Ovary (tissue), 3 donors: ENCODE measurements at regions not wholly inside any gene's neighbourhood (a gene's known extent, or its start where the extent isn't known, plus 50 kb on each side); places are given as distances from the start of the nearest gene placed in this dataset.

Source experiments
- POLR2A ChIP-seq: fragments of 450-650 bp; IDR thresholded peaks from one replicate; pipeline ENCODE4 v1.6.1; 2017; ENCODE audit warnings: antibody characterized with exemption, mild to moderate bottlenecking, moderate library complexity
- TF ChIP-seq, protein P1 (sequence below), 3 donors: fragments of 450-650 bp in 2 of 3; fragments of 200-600 bp in 1 of 3; IDR thresholded peaks; one replicate each; pipeline versions ENCODE4 v1.5.1 to v1.8.0; 2016 to 2022; ENCODE audit warnings: antibody characterized with exemption in 3 of 3, mild to moderate bottlenecking in 1 of 3
- donor health status: DM: no; HTN: no; CAD: no.

DNA sequence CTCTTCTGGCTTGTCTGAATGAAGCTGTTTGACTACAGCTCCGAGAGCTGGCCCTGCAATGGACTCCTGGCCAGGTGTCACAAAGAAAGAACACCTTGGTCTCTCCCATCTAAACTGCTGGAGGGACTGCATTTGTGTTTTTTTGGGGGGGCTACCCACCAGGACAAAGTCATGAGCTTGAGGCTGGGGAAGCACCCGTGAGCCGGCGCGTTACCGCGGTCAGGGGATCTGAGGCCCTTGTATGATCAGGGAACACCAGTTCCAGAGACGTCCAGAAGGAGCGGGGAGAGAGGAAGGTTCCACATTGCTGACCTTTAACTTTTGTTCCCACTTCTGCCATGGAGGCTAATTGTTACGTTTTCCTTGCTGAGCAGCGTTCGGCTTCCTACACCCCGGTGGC lies 84.5 kb upstream of the C1orf174 start:
- TF ChIP-seq, protein P1, sequence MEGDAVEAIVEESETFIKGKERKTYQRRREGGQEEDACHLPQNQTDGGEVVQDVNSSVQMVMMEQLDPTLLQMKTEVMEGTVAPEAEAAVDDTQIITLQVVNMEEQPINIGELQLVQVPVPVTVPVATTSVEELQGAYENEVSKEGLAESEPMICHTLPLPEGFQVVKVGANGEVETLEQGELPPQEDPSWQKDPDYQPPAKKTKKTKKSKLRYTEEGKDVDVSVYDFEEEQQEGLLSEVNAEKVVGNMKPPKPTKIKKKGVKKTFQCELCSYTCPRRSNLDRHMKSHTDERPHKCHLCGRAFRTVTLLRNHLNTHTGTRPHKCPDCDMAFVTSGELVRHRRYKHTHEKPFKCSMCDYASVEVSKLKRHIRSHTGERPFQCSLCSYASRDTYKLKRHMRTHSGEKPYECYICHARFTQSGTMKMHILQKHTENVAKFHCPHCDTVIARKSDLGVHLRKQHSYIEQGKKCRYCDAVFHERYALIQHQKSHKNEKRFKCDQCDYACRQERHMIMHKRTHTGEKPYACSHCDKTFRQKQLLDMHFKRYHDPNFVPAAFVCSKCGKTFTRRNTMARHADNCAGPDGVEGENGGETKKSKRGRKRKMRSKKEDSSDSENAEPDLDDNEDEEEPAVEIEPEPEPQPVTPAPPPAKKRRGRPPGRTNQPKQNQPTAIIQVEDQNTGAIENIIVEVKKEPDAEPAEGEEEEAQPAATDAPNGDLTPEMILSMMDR (IDR thresholded peaks at IDR 0.05): no peak
- TF ChIP-seq POLR2A: no peak
